G401.6 (cell line): ENCODE measurements at regions not wholly inside any gene's neighbourhood (a gene's known extent, or its start where the extent isn't known, plus 50 kb on each side); places are given as distances from the start of the nearest gene placed in this dataset.

Source experiments
- FAIRE-seq: peaks from 2 replicates; lab custom pipeline; 2012; peaks lifted over from hg19 to GRCh38; lab: Jason Lieb, UNC

GRCh38 chr2:5083402-5083801 lies 608.8 kb upstream of the SOX11 start:
- FAIRE-seq = no peak

- no peak for FAIRE-seq
These were observed 602.8 kb upstream of the SOX11 start for GRCh38 chr2:5089409-5089808.

- FAIRE-seq = no peak
These were observed 599.1 kb upstream of the SOX11 start for GRCh38 chr2:5093056-5093455.

- no peak for FAIRE-seq
These were observed 598.7 kb upstream of the SOX11 start for GRCh38 chr2:5093518-5093917.

- no peak for FAIRE-seq
These were observed 598.0 kb upstream of the SOX11 start for GRCh38 chr2:5094192-5094591.

GRCh38 chr2:5098286-5098685 lies 593.9 kb upstream of the SOX11 start:
- FAIRE-seq = no peak

- no peak for FAIRE-seq
These were observed 589.4 kb upstream of the SOX11 start for GRCh38 chr2:5102823-5103222.

GRCh38 chr2:5111581-5111980 lies 580.6 kb upstream of the SOX11 start:
- no peak for FAIRE-seq

GRCh38 chr2:5119046-5119445 lies 573.1 kb upstream of the SOX11 start:
- FAIRE-seq = no peak

- FAIRE-seq = no peak
These were observed 571.1 kb upstream of the SOX11 start for GRCh38 chr2:5121121-5121520.

- FAIRE-seq = no peak
These were observed 570.5 kb upstream of the SOX11 start for GRCh38 chr2:5121642-5122041.

- no peak for FAIRE-seq
These were observed 568.5 kb upstream of the SOX11 start for GRCh38 chr2:5123582-5124196.

- no peak for FAIRE-seq
These were observed 567.0 kb upstream of the SOX11 start for GRCh38 chr2:5125017-5125730.

- no peak for FAIRE-seq
These were observed 559.9 kb upstream of the SOX11 start for GRCh38 chr2:5132281-5132680.

GRCh38 chr2:5140347-5140746 lies 551.8 kb upstream of the SOX11 start:
- FAIRE-seq = no peak

GRCh38 chr2:5144159-5144558 lies 548.0 kb upstream of the SOX11 start:
- no peak for FAIRE-seq

- no peak for FAIRE-seq
These were observed 547.1 kb upstream of the SOX11 start for GRCh38 chr2:5145053-5145452.

GRCh38 chr2:5145801-5146200 lies 546.4 kb upstream of the SOX11 start:
- no peak for FAIRE-seq

GRCh38 chr2:5148392-5149085 lies 543.6 kb upstream of the SOX11 start:
- no peak for FAIRE-seq

GRCh38 chr2:5150871-5151270 lies 541.3 kb upstream of the SOX11 start:
- FAIRE-seq = no peak

GRCh38 chr2:5164776-5165525 lies 527.2 kb upstream of the SOX11 start:
- FAIRE-seq = no peak

- no peak for FAIRE-seq
These were observed 519.3 kb upstream of the SOX11 start for GRCh38 chr2:5172923-5173322.
